NCI-H524 treated with DMSO at 0.1 percent for 48 hours (cell line): ENCODE measurements at regions not wholly inside any gene's neighbourhood (a gene's known extent, or its start where the extent isn't known, plus 50 kb on each side); places are given as distances from the start of the nearest gene placed in this dataset.

Experiments
- DNase-seq: peaks from one replicate; lab custom pipeline; 2025; lab: John Stamatoyannopoulos, UW

DNA sequence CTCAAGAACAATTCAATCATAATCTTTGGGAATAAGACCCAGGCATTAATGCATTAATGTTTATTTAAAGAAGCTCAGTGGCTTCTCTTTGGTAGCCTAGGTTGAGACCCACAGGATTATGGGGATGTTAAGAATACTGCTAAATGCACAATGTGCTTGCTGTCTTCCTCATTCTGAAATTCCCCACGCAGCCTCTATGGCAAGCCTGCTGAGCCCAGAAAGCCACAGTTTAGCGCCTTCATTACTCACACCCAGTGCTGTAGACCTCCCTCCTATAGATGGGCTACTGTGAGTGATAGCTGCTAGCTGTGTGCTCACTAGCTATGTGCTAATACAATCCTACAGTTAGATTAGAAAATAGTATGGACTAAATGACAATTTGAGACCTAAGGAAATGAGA lies 90.6 kb downstream of the TNFSF13B start:
- no peak for DNase-seq

DNA sequence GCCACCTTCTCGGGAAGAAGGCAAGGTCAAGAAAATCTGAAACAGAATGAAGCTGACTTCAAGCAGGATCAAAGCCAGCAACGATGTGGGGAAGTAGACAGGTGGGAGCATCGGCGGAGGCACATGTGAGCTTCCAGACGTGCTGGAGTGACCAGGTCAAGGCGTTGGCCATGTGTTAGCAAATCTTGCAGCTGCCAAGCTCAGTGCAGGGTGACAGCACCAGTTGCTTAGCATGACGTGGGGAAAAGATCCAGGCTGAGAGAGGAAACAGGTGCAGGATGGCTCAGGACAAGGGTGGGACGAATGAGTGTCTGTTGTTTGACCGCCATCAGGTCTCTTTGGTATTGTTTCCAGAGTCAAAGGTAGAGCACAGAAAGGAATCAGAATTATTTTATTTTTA lies 92.3 kb downstream of the TNFSF13B start:
- DNase-seq = no peak

DNA sequence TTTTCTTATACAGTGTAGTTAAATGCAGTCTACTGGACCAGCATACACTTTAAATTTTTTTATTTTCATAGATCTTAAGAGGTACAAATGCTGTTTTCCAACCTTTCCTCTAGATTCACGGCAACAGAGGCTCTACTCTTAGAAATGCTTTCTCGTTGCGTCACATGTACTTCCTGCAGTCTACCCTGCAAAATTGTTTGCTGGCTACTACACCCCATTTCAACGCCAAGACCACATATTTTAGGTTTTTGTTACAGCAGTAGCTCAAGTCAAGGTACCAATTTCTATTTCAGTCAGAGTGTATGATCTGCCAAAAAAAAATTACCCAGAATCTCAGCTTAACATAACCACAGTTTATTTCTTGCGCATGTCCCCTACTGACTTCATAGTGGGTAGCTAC lies 94.1 kb downstream of the TNFSF13B start:
- DNase-seq = no peak

DNA sequence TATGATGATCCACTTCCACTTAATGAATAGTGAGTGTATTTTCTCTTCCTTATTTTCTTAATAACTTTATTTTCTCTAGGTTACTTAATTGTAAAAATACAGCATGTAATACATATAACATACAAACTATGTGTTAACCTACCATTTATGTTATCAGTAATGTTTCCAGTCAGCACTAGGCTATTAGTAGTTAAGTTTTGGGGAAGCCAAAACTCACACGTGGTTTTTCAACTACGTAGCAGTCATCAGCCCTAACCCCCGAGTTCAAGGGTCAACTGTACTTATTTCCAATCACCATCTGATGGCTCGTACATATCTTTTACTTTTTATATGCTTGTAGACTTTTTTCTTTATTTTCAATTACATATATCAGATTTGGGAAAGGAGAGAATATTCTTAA lies 95.7 kb downstream of the TNFSF13B start:
- DNase-seq = no peak

DNA sequence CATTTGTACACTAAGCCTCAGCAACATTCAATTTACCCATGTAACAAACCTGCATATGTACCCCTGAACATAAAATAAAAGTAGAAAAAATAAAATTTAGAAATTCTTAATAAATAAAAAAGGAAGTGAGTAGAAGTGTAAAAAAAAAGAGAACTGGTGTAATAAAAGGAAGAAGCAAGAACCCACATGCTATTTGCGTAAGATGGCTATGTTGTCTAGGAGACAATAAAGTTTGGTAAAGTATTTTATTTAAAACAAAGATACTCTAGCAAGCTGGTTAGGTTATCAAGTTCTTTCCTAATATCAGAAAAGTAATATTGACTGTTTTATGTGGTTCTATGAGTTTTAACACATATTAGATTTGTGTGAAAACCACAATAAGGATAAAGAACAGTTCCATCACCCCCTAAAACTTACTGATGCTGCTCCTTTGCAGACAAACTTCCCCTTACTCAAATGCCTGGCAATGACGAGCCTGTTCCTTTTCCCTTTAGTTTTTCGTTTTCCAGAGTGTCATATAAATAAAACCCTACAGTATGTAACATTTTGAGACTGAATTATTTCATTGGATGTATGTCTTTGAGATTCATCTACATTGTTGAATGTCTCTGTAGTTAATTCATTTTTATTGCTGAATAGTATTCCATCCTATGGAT lies 98.9 kb downstream of the TNFSF13B start:
- DNase-seq = no peak

DNA sequence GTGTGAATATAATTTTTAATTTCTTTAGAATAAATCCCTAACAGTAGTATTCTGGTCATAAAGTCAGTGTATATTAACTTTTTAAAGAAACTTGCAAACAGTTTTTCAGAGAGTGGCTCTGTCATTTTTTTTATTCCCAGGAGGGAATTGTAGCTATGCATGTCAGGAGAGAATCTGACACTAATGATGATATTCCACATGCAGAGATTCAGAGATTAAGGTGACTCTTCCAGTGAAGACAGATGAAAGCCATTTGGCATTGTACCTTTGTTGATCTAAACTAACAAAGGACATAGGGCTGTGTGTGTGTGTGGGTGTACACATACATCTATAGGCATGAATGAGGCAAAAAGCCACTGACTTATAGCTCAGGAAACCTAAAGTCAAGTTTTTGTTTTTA lies 99.9 kb downstream of the TNFSF13B start:
- DNase-seq = no peak

DNA sequence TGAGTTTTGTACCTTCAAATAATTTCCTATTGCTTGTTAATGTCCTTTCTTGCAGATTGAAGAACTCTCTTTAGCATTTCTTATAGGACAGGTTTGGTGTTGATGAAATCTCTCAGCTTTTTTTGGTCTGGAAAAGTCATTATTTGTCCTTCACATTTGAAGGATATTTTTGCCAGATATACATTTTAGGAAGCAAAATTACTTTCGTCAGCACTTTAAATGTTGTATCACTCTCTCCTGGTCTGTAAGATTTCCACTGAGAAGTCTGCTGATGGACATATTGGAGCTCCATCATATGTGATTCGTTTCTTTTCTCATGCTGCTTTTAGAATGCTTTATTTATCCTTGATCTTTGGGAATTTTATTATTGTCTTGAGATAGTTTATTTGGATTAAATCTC lies 105.5 kb downstream of the TNFSF13B start:
- DNase-seq = no peak

DNA sequence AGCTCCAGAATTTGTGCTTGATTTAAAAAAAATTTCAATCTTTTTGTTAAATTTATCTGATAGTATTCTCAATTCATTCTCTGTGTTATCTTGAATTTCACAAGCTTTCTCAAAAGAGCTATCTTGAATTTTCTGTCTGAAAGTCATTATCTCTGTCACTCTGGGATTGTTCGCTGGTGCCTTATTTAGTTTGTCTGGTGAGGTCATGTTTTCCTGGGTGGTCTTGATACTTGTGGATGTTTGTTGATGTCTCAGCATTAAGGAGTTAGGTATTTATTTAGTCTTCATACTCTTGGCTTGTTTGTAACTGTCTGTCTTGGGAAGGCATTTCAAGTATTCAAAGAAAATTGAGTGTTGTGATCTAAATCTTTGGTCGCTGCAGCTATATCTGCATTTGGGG lies 106.3 kb downstream of the TNFSF13B start:
- DNase-seq = no peak

DNA sequence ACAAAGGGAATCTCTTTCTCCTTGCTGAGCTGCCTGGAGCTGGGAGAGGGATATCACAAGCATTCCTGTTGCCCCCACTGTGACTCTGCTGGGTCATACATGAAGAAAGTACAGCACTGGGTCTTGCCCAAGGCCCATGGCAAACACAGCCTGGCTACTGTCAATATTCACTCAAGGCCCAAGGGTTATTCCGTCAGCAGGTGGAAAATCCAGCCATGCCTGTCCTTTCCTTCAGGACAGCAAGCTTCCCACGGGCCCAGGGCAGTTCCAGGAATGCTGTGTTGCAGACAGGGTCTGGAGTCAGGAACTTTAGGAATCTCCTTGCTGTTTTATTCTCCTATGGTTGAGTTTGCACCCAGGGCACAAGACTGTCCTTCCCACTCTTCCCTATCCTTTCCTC lies 106.8 kb downstream of the TNFSF13B start:
- no peak for DNase-seq

DNA sequence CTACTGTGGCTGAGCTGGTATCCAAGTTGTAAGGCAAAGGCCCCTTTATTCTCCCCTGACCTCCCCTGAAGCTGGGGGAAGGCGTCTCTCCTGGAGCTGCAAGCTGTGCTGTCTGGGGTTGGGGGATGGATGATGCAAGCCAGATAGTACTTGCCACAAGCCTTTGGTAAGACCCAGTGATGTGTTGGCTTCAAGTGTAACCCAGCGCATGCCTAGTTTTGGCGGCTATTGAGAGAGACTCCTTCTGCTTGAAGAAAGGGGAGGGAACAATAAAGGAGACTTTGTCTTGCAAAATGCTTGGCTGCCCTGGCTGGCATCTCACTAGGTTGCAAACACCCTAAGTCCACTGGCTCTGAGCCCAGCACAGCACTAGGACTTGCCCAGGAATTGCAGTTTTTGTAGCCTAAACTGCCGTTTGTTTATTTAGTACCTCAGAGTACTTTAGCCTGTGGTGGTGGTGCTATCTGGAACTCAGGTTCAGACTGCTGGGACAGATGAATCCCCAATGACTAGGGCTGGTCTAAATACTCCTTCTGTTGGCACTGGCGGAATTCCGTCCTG lies 108.2 kb downstream of the TNFSF13B start:
- DNase-seq = no peak

DNA sequence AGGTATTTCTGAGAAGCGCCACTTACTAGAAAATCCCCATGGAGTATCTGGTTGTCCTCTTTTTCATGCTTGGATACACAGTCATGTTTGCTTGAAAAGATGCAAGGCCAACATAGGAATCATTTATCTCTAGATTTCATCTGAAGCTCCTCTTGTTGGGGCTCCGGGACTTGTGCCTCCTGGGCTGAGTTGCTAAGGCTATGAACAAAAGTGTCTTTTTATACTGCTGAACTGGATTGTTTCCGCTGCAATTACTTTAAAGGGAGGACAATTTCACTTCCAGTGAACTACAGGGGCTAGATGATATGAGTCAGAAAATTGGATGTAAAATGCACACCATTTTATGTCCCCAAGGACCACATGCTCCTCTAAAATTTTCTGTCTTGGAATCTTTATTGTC lies 114.1 kb downstream of the TNFSF13B start:
- DNase-seq = no peak

DNA sequence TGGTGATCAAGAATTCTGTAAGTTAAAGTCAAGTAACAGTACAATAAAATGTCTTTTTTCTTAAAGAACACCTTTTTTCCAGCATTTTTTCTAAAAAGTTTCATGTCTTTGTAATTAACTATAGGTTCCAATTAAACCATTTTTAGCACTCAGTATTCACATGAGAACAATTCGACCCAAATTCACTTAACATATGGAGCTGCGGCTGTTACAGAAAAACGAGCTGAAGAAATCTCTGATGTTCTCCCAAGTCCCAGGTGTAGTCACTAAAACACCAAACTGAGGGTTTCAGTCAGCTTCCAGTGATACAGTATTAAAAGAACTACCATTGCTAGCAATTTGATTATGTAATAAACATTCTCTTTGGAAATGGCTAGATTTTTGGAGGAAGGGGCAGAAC lies 117.6 kb downstream of the TNFSF13B start:
- no peak for DNase-seq

DNA sequence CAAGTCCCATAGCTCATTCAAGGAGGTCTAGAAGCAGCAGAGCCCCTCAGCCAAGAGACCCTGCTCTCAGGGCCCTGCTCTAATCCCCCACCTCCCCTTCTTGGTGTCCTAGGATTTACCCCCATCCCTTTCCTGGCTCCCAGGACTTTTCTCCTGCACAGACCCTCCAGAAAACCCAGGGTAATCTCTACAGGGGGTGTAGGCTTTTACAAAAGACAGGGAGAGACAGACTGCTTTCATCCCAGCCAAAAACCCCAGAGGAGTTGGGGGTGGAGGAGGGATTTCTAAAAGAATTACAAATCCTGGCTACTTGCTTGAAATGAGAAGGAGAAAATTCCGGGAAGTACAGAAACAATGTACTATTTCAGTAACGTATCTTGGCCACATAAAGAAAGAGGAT lies 133.3 kb downstream of the TNFSF13B start:
- no peak for DNase-seq

DNA sequence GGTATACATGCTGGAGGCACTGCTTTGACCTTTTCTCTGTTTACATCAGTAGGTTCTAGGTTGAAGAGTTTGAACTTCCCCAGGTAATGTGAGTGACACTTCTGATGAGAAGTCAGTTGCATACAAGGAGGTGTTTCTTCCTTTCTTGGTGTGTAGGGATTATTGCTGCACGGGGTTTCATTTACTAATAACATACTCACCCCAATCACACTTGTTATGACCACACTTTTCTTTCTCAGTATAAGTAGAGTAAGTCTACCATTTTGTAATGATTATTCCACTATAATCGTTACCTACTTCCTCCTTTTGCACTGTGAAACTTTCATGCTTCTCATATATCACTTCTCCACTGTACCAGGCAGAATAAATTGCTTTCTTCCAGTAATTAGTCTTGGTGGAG lies 138.0 kb downstream of the TNFSF13B start:
- no peak for DNase-seq

DNA sequence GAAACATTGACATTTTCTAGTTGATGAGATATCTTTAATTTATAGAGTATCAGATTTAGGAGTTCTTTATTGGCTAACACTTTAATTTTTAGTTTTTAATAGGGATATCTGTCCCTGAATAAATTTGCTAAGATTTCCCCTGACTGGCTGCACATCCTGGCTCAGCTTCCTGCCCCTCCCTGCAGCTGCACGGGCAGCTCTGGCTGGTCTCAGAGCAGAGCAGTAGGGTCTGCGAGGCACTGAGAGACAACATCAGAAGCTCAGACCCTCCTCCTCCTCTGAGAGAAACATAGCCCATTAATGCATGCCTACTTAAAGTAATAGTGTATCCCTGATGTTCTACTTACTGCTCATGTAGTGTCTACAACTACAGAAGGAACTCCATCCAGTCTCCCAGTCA lies 139.2 kb downstream of the TNFSF13B start:
- DNase-seq = no peak

DNA sequence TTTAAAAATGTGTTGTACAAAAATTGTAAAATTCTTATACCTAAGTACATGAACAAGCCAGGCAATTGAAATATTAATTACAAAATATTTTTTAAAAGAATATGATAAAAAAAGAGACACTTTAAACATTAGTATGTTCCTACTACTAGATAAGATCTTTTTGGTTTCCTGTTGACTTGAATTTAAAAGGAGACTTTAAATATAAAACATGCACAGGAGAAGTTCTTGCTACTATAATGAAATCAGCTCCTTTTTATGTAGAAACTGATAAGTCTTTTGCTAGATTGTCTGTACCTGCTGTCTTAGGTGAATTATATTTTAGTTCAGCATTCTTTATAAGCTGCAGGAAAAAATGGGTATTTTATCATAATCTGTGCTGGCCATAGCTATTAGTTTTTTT lies 140.2 kb downstream of the TNFSF13B start:
- no peak for DNase-seq

DNA sequence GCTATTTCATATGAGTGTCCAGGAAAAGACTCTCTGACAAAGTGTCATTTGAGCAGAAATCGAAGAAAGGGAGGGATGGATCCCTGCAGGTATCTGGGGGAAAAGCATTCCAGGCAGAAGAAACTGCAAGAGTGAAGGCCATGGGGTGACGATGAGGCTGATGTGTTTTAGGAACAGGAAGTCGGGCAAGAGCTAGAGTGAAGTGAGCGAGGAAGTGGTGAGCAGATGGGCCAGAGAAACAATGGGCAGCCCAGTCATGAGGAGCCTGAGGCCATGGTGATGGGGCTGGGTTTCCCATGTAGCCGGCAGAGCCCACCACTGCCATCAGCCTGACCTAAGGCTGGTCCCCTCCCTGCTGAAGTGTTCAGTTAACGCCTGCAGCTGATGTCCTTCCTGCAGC lies 150.2 kb downstream of the TNFSF13B start:
- no peak for DNase-seq

DNA sequence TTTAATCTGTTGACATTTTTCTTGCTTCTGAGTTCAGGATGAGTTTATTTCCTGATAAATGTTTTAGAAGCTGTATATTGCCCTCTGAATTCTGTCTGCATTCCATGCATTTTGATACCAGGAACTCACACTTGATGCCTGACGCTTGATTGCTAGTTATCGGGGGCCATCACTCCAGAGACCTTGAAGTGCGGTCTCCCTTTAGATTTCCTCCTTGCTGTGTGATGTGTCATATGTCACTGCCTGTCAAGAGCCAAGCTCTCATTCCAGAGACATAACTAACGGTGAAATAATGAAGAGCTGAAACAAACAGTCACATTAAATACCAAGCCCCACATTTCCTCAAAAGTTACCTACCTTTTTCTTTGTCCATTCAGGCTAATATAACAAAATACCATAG lies 155.5 kb downstream of the TNFSF13B start:
- DNase-seq = no peak

DNA sequence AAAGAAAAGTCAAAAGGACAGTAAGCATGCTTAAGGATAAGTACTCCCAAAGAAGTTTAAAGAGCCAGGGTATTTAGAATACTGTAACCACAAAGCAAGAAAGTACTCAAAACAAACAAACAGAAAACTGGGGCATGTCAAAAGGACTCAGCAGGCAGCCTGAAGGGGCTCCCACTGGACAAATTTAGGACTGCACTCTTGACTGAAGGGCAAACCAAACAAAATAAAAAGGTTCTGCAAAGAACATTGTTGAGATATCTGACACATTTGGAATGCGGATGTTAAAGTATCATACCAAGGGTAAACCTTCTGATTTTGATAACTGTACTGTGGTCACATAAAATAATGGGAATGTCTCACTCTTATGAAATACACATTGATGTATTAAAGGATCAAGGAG lies 157.4 kb downstream of the TNFSF13B start:
- no peak for DNase-seq

DNA sequence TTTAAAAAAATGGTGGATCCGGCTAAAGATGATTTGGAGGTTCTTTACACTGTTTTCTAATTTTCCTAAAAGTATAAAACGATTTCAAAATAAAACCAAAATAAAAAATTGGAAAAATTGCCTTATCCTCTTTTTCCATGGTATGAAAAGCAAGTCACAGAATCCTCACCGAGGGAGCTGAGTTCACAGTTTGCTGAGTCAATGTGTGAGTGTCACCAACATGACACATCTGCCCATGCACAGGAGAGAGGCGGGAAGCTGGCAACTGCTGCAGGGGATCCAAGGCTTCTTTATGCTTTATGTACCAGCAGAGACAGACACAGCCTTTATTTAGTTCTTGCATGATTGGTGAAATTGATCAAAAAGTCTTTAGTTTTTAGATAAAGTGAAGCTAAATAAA lies 157.8 kb downstream of the TNFSF13B start:
- no peak for DNase-seq

DNA sequence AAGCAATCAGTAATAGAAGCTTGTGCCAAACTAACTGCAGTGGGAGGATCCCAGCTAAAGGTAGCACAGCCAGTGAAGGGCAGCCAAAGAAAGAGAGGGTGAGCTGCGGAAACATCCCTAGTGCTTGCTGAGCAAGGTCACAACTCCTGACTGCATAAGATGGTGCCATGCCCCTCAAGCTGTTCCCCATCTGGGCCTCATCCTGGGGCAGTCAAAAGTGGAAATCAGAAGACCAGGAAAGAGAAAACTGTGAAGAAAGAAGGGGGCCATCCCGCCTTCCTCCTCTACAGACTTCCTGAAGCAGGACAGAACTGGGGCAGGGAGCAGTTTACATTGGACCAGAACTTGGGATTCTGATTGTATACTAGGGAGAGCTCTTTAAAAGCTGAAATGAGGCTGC lies 159.2 kb downstream of the TNFSF13B start:
- DNase-seq = no peak

DNA sequence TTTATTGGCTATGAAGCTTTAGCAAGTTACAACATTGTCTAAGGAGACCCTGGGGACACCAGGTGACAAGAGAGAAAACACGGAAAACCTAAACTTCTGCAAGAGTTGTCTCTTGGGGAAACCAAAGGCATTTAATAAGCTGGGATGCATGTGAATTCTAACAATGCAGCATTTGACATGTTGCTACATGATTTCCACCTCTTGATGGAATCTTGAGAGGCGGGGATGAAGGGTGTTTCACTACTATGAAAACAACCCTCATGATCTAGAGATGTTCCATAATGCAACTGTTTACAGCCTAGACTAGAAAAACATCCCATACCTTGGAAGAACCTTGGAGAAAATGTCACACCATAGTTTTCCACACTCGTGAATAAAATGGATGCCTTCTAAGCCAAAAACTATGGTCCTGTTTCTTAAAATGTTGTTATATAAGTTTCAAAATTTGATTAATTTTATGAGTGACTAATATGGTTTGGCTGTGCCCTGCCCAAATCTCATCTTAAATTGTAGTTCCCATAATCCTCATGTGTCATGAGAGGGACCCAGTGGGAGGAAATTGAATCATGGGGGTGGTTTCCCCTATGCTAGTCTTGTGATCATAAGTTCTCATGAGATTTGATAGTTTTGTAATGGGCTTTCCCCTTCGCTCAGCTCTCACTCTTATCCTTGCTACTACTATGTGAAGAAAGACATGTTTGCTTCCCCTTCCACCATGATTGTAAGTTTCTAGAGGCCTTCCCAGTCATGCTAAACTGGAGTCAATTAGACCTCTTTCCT lies 164.6 kb downstream of the TNFSF13B start:
- no peak for DNase-seq

DNA sequence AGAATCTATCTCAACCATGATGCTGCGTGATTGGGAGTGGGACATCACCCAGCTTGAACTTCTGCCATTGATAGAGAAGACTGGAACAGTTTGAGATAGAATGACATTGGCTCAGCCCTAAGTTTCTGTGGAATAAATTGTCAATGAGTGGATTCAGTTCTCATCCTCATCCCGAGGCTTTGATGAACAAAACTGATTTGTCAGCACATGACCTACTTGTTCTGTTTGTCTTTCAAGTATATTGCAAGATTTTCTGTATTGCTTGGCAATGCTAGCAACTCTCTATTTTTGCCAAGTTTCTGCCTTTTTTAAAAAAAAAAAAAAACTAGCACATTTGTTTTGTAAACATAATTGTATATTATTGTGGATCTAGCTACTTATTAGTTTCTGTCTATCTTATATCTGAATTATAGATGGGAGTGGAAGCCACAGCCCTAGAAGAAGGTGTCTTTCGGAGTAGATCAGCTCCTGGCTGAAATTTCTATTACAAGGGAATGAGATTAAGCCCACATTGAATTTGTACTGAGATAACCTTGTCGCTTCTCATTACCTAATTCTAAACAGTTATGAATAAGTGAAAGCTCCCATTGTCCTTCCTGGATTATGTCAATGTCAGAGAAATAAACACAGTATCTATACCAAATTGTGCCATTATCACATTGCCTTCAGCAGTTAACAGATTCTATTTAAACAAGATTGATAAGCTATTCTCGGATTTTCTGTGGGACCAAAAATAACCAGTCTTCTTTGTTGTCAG lies 166.1 kb downstream of the TNFSF13B start:
- no peak for DNase-seq
